ENCODE measurements at regions not wholly inside any gene's neighbourhood (a gene's known extent, or its start where the extent isn't known, plus 50 kb on each side); places are given as distances from the start of the nearest gene placed in this dataset.

DNA sequence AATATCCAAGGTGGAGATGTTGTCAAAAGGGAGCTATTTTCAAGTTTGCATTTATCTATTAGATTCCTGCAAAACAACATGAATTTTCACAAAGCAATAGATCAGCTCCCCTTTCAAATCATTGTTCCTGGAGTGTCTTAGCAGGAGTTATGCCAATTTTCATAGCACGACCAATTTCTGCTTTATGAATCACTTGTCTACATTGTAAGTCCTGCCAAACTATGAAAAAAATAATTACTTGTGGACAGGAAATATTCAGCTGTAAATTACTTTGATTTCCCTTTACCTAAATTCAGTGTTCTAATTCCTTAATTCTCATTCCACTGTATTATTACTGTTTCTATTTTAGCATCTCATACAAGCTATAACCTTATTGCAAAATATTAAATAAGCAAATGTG, 1289.6 kb downstream of the NSUN3 start:
- TF ChIP-seq, protein P1, sequence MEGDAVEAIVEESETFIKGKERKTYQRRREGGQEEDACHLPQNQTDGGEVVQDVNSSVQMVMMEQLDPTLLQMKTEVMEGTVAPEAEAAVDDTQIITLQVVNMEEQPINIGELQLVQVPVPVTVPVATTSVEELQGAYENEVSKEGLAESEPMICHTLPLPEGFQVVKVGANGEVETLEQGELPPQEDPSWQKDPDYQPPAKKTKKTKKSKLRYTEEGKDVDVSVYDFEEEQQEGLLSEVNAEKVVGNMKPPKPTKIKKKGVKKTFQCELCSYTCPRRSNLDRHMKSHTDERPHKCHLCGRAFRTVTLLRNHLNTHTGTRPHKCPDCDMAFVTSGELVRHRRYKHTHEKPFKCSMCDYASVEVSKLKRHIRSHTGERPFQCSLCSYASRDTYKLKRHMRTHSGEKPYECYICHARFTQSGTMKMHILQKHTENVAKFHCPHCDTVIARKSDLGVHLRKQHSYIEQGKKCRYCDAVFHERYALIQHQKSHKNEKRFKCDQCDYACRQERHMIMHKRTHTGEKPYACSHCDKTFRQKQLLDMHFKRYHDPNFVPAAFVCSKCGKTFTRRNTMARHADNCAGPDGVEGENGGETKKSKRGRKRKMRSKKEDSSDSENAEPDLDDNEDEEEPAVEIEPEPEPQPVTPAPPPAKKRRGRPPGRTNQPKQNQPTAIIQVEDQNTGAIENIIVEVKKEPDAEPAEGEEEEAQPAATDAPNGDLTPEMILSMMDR (conservative IDR thresholded peaks at IDR 0.05): no peak
- no peak for TF ChIP-seq ZFX (IDR thresholded peaks at IDR 0.05)

All from C4-2B (cell line).